ENCODE measurements at regions not wholly inside any gene's neighbourhood (a gene's known extent, or its start where the extent isn't known, plus 50 kb on each side); places are given as distances from the start of the nearest gene placed in this dataset.

GRCh38 chr2:181782660-181783059 is 102.3 kb upstream of the NEUROD1 start:
- no peaks in the 10 kb centered on the region for H3K36me3 Mint-ChIP-seq (ENCODE audit: low read depth)
- H3K4me1 Mint-ChIP-seq = peaks cover 76% of the 10 kb centered on the region
- no peaks in the 10 kb centered on the region for H3K9me3 Mint-ChIP-seq
- H3K27ac Mint-ChIP-seq = peak overlapping the region; percentile 98 to 99 (median 99)
- H3K4me3 Mint-ChIP-seq = no peak overlapping the region
- no peaks in the 10 kb centered on the region for H3K27me3 Mint-ChIP-seq (ENCODE audit: low read depth)
- TF ChIP-seq CTCF (IDR thresholded peaks at IDR 0.05; ENCODE audit: unreplicated experiment in 3 of 3) = no peak

- no peaks in the 10 kb centered on the region for H3K27me3 Mint-ChIP-seq (ENCODE audit: low read depth)
- H3K4me1 Mint-ChIP-seq = peaks cover 65% of the 10 kb centered on the region
- TF ChIP-seq CTCF (IDR thresholded peaks at IDR 0.05; ENCODE audit: unreplicated experiment in 3 of 3) = no peak
These were observed 104.2 kb upstream of the NEUROD1 start for GRCh38 chr2:181784556-181784955.

GRCh38 chr2:181785691-181786344 is 105.5 kb upstream of the NEUROD1 start:
- no peak for TF ChIP-seq CTCF (IDR thresholded peaks at IDR 0.05; ENCODE audit: unreplicated experiment in 3 of 3)
- no peaks in the 10 kb centered on the region for H3K9me3 Mint-ChIP-seq
- no peak overlapping the region for H3K4me3 Mint-ChIP-seq
- no peaks in the 10 kb centered on the region for H3K36me3 Mint-ChIP-seq (ENCODE audit: low read depth)
- H3K4me1 Mint-ChIP-seq = peaks cover 52% of the 10 kb centered on the region
- H3K27me3 Mint-ChIP-seq (ENCODE audit: low read depth) = no peaks in the 10 kb centered on the region
- peak overlapping the region; percentile 75 to 99 (median 85) for H3K27ac Mint-ChIP-seq

More at GRCh38 chr2:181784556-181784955, 104.2 kb upstream of the NEUROD1 start:
- H3K27ac Mint-ChIP-seq = peak overlapping the region; percentile 98 to 99 (median 99)
- H3K9me3 Mint-ChIP-seq = no peaks in the 10 kb centered on the region
- no peak overlapping the region for H3K4me3 Mint-ChIP-seq
- H3K36me3 Mint-ChIP-seq (ENCODE audit: low read depth) = no peaks in the 10 kb centered on the region

- no peaks in the 10 kb centered on the region for H3K9me3 Mint-ChIP-seq
- no peak overlapping the region for H3K4me3 Mint-ChIP-seq
- peak overlapping the region; percentile 75 to 99 (median 85) for H3K27ac Mint-ChIP-seq
- H3K27me3 Mint-ChIP-seq (ENCODE audit: low read depth) = no peaks in the 10 kb centered on the region
- no peak for TF ChIP-seq CTCF (IDR thresholded peaks at IDR 0.05; ENCODE audit: unreplicated experiment in 3 of 3)
- H3K4me1 Mint-ChIP-seq = peaks cover 45% of the 10 kb centered on the region
- H3K36me3 Mint-ChIP-seq (ENCODE audit: low read depth) = no peaks in the 10 kb centered on the region
These were observed 104.9 kb upstream of the ITPRID2 start for GRCh38 chr2:181786371-181787228.

- Mint-ChIP-seq H3K4me3 (no peak overlapping the region), H3K27ac (peak overlapping the region in 1 of 3 experiments; percentile 85), H3K36me3 (ENCODE audit: low read depth) (no peaks in the 10 kb centered on the region), H3K27me3 (ENCODE audit: low read depth) (no peaks in the 10 kb centered on the region), H3K9me3 (peaks cover 3% of the 10 kb centered on the region), H3K4me1 (peaks cover 37% of the 10 kb centered on the region)
- no peak for TF ChIP-seq CTCF (IDR thresholded peaks at IDR 0.05; ENCODE audit: unreplicated experiment in 3 of 3)
These were observed 104.1 kb upstream of the ITPRID2 start for GRCh38 chr2:181787310-181788048.

Data from nephron (organoid).